ENCODE measurements at regions not wholly inside any gene's neighbourhood (a gene's known extent, or its start where the extent isn't known, plus 50 kb on each side); places are given as distances from the start of the nearest gene placed in this dataset.

- Histone ChIP-seq H3K9ac (ENCODE audit: low read depth in 1 of 2, low read length in 2 of 2) (no peak overlapping the region), H3K27me3 (ENCODE audit: control insufficient read depth in 4 of 4, insufficient read depth in 4 of 4, low read length in 3 of 4) (no peaks in the 10 kb centered on the region), H3K4me1 (ENCODE audit: control insufficient read depth in 4 of 4, insufficient read depth in 4 of 4, low read length in 3 of 4) (no peaks in the 10 kb centered on the region), H3K9me3 (ENCODE audit: control insufficient read depth in 4 of 4, low read length in 3 of 4) (no peaks in the 10 kb centered on the region), H3K36me3 (ENCODE audit: control insufficient read depth in 4 of 4, insufficient read depth in 3 of 4, low read depth in 1 of 4, low read length in 3 of 4) (no peaks in the 10 kb centered on the region), H3K27ac (ENCODE audit: low read depth in 1 of 2, low read length in 2 of 2) (no peak overlapping the region), H3K4me3 (ENCODE audit: low read depth in 1 of 3, low read length in 3 of 3) (no peak overlapping the region)
- 67% methylated on average over 4 of the region's 4 CpGs for WGBS
- DNase-seq (ENCODE audit: low spot score) = no peak
- no peak for TF ChIP-seq NR2F2 (IDR thresholded peaks at IDR 0.05)
- no peak for TF ChIP-seq EGR1 (IDR thresholded peaks at IDR 0.05; ENCODE audit: low read depth in 2 of 2)
- no peak for TF ChIP-seq MAX (IDR thresholded peaks at IDR 0.05)
- no peak for TF ChIP-seq GABPA (IDR thresholded peaks at IDR 0.05 in 1 of 2, conservative IDR thresholded peaks at IDR 0.05 in 1 of 2)
- TF ChIP-seq RXRA (IDR thresholded peaks at IDR 0.05) = no peak
- no peak for TF ChIP-seq YY1 (IDR thresholded peaks at IDR 0.05)
- TF ChIP-seq, protein P1, sequence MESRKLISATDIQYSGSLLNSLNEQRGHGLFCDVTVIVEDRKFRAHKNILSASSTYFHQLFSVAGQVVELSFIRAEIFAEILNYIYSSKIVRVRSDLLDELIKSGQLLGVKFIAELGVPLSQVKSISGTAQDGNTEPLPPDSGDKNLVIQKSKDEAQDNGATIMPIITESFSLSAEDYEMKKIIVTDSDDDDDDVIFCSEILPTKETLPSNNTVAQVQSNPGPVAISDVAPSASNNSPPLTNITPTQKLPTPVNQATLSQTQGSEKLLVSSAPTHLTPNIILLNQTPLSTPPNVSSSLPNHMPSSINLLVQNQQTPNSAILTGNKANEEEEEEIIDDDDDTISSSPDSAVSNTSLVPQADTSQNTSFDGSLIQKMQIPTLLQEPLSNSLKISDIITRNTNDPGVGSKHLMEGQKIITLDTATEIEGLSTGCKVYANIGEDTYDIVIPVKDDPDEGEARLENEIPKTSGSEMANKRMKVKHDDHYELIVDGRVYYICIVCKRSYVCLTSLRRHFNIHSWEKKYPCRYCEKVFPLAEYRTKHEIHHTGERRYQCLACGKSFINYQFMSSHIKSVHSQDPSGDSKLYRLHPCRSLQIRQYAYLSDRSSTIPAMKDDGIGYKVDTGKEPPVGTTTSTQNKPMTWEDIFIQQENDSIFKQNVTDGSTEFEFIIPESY (IDR thresholded peaks at IDR 0.05) = no peak
- no peak for TF ChIP-seq HNF4G (IDR thresholded peaks at IDR 0.05)
- no peak for TF ChIP-seq FOXA2 (IDR thresholded peaks at IDR 0.05)
Observed at GRCh38 chr10:90363799-90364483, 493.9 kb downstream of the HTR7 start.

DNA sequence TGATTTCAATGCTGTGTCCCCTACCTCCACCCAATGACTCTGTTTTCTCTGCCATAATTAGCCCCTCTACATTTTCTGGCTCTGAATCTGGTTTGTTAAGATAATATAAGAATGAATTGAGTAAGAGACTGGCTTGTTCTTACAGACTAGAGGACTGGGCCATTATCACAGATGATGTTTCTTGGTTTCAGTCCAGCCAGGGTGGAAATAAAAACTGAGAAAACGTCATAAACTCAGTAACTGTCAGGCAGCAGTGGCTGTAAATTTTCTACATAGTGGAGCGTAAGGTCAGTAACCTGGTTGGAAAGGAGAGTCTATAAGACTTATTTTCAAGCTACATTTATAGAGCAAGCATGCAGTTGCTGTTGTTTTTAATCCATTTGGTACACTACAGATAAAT, 485.4 kb downstream of the HTR7 start:
- Histone ChIP-seq H3K27me3 (ENCODE audit: control insufficient read depth in 4 of 4, insufficient read depth in 4 of 4, low read length in 3 of 4) (peaks cover 0 to 2% (median 0%) of the 10 kb centered on the region in 4 donors), H3K9me3 (ENCODE audit: control insufficient read depth in 4 of 4, low read length in 3 of 4) (no peaks in the 10 kb centered on the region), H3K9ac (ENCODE audit: low read depth in 1 of 2, low read length in 2 of 2) (no peak overlapping the region), H3K4me3 (ENCODE audit: low read depth in 1 of 3, low read length in 3 of 3) (no peak overlapping the region), H3K27ac (ENCODE audit: low read depth in 1 of 2, low read length in 2 of 2) (no peak overlapping the region), H3K4me1 (ENCODE audit: control insufficient read depth in 4 of 4, insufficient read depth in 4 of 4, low read length in 3 of 4) (no peaks in the 10 kb centered on the region), H3K36me3 (ENCODE audit: control insufficient read depth in 4 of 4, insufficient read depth in 3 of 4, low read depth in 1 of 4, low read length in 3 of 4) (no peaks in the 10 kb centered on the region)
- WGBS = 60% methylated on average over 2 of the region's 2 CpGs
- no peak for DNase-seq (ENCODE audit: low spot score)
- TF ChIP-seq RXRA (IDR thresholded peaks at IDR 0.05) = no peak
- no peak for TF ChIP-seq HNF4A (conservative IDR thresholded peaks at IDR 0.05)
- TF ChIP-seq FOXA2 (IDR thresholded peaks at IDR 0.05) = no peak
- no peak for TF ChIP-seq HNF4G (IDR thresholded peaks at IDR 0.05)
- TF ChIP-seq TAF1 (conservative IDR thresholded peaks at IDR 0.05) = no peak
- TF ChIP-seq RAD21 (IDR thresholded peaks at IDR 0.05) = no peak
- no peak for TF ChIP-seq JUND (IDR thresholded peaks at IDR 0.05)
- no peak for TF ChIP-seq FOXA1 (IDR thresholded peaks at IDR 0.05)
- TF ChIP-seq EGR1 (IDR thresholded peaks at IDR 0.05; ENCODE audit: low read depth in 2 of 2) = no peak
- no peak for TF ChIP-seq GABPA (IDR thresholded peaks at IDR 0.05 in 1 of 2, conservative IDR thresholded peaks at IDR 0.05 in 1 of 2)

DNA sequence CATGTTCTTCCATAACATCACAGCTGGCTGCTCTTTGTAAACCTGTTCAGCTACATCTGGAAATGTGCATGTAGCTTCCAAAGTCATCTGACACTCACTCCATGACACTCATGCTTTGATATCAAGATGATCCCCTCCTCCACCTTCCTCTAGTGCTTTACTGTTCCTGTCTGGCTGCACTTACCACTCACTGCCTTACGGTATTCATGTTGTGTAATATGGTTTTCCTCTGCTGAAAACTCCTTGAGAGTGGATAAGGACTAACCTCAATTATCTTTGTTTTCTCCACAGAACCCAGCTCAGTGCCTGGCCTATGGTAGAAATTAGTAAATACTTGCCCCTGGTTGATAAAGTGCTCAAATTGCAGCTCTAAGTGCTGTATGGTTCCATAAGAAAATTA, 483.9 kb downstream of the HTR7 start:
- WGBS = 92% methylated on average over 1 of the region's 1 CpG
- Histone ChIP-seq H3K4me3 (ENCODE audit: low read depth in 1 of 3, low read length in 3 of 3) (no peak overlapping the region), H3K4me1 (ENCODE audit: control insufficient read depth in 4 of 4, insufficient read depth in 4 of 4, low read length in 3 of 4) (no peaks in the 10 kb centered on the region), H3K9ac (ENCODE audit: low read depth in 1 of 2, low read length in 2 of 2) (no peak overlapping the region), H3K27me3 (ENCODE audit: control insufficient read depth in 4 of 4, insufficient read depth in 4 of 4, low read length in 3 of 4) (peaks cover 0 to 2% (median 0%) of the 10 kb centered on the region in 4 donors), H3K27ac (ENCODE audit: low read depth in 1 of 2, low read length in 2 of 2) (no peak overlapping the region), H3K9me3 (ENCODE audit: control insufficient read depth in 4 of 4, low read length in 3 of 4) (no peaks in the 10 kb centered on the region), H3K36me3 (ENCODE audit: control insufficient read depth in 4 of 4, insufficient read depth in 3 of 4, low read depth in 1 of 4, low read length in 3 of 4) (no peaks in the 10 kb centered on the region)
- no peak for DNase-seq (ENCODE audit: low spot score)
- no peak for TF ChIP-seq RAD21 (IDR thresholded peaks at IDR 0.05)
- no peak for TF ChIP-seq MAX (IDR thresholded peaks at IDR 0.05)
- no peak for TF ChIP-seq GABPA (IDR thresholded peaks at IDR 0.05 in 1 of 2, conservative IDR thresholded peaks at IDR 0.05 in 1 of 2)
- TF ChIP-seq FOXA2 (IDR thresholded peaks at IDR 0.05) = no peak
- TF ChIP-seq RXRA (IDR thresholded peaks at IDR 0.05) = no peak
- no peak for TF ChIP-seq CTCF (IDR thresholded peaks at IDR 0.05; ENCODE audit: low read depth, low read length, missing input control)
